Osteoblast (primary cell): ENCODE measurements at regions not wholly inside any gene's neighbourhood (a gene's known extent, or its start where the extent isn't known, plus 50 kb on each side); places are given as distances from the start of the nearest gene placed in this dataset.

ENCODE experiments used
- DNase-seq: peaks from one replicate; pipeline ENCODE4 v3.0.0; 2011; ENCODE audit warnings: low spot score, mixed read lengths; ENCODE audit not compliant: insufficient read length; ENCODE audit errors: missing footprints
- H2AFZ ChIP-seq: 2 replicates; pipeline ENCODE4 v1.6.0; 2011; ENCODE audit warnings: mild to moderate bottlenecking, low read length
- H3K27ac ChIP-seq: 2 replicates; pipeline ENCODE4 v1.5.1; 2011; ENCODE audit warnings: mild to moderate bottlenecking, low read depth, low read length, moderate library complexity
- H3K27me3 ChIP-seq: 2 replicates; pipeline ENCODE4 v1.6.0; 2012; ENCODE audit warnings: mild to moderate bottlenecking, control low read depth, inconsistent platforms, low read length, moderate library complexity; ENCODE audit not compliant: insufficient read depth
- H3K36me3 ChIP-seq: 2 replicates; pipeline ENCODE4 v1.5.1; 2011; ENCODE audit warnings: mild to moderate bottlenecking, low read length, control low read depth, moderate library complexity; ENCODE audit not compliant: insufficient read depth
- H3K4me1 ChIP-seq: 2 replicates; pipeline ENCODE4 v1.5.1; 2011; ENCODE audit warnings: mild to moderate bottlenecking, low read length, control low read depth, moderate library complexity; ENCODE audit not compliant: insufficient read depth
- H3K4me2 ChIP-seq: 2 replicates; pipeline ENCODE4 v1.6.0; 2011; ENCODE audit warnings: mild to moderate bottlenecking, low read length; ENCODE audit not compliant: insufficient read depth
- H3K4me3 ChIP-seq: fragments of 200-600 bp; sonication (generic); 3 replicates; pipeline ENCODE4 v1.5.1; 2012; ENCODE audit warnings: mild to moderate bottlenecking, low read length, inconsistent platforms; ENCODE audit not compliant: insufficient read depth
- H3K79me2 ChIP-seq: 2 replicates; pipeline ENCODE4 v1.6.0; 2012; ENCODE audit warnings: mild to moderate bottlenecking, low read length, control low read depth, inconsistent platforms; ENCODE audit not compliant: insufficient read depth
- H3K9me3 ChIP-seq: 2 replicates; pipeline ENCODE4 v1.5.1; 2011; ENCODE audit warnings: low read depth, low read length, control low read depth
- H4K20me1 ChIP-seq: 2 replicates; pipeline ENCODE4 v1.6.0; 2012; ENCODE audit warnings: mild to moderate bottlenecking, low read length, control low read depth; ENCODE audit not compliant: insufficient read depth
- TF ChIP-seq, protein P1 (sequence below): IDR thresholded peaks from 2 replicates; pipeline ENCODE4 v1.5.1; 2011; ENCODE audit warnings: mild to moderate bottlenecking, low read depth, low read length, moderate library complexity; ENCODE audit errors: extremely low read depth

DNA sequence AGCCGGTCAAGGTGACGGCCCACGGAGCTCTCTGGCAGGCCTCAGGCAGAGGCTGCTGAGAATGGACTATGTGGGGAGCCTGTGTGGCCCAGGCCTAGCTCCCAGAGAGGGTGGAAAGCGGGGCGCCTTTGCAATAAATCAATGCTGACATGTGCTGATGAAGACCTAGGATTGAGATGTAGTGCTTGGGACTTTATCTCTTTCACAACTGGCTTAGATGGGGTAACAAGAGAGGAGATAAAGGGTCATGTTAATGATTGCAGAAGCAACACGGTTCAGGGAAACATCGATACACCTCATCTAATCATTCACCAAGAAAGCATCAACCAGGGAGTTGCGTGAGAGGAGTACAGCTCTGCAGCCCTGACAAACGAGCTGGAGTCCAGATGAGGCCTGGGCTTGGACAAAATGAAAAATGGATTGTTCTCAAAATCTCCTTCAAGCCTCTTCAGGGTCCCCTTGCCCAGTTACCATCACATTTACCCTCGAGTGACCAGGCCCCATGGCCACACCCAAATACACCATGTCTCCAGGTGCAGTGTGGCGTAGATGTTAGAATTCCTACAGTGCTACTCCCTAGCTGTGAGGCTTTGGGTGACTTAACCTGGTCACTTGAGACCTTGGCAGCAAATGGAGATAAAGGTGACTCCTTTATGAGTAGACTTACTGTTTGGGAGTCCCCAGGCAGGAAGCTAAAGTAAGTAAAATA, 146.4 kb upstream of the LIPC start:
- no peaks in the 10 kb centered on the region for H3K4me1 ChIP-seq
- TF ChIP-seq, protein P1, sequence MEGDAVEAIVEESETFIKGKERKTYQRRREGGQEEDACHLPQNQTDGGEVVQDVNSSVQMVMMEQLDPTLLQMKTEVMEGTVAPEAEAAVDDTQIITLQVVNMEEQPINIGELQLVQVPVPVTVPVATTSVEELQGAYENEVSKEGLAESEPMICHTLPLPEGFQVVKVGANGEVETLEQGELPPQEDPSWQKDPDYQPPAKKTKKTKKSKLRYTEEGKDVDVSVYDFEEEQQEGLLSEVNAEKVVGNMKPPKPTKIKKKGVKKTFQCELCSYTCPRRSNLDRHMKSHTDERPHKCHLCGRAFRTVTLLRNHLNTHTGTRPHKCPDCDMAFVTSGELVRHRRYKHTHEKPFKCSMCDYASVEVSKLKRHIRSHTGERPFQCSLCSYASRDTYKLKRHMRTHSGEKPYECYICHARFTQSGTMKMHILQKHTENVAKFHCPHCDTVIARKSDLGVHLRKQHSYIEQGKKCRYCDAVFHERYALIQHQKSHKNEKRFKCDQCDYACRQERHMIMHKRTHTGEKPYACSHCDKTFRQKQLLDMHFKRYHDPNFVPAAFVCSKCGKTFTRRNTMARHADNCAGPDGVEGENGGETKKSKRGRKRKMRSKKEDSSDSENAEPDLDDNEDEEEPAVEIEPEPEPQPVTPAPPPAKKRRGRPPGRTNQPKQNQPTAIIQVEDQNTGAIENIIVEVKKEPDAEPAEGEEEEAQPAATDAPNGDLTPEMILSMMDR = no peak
- H3K4me3 ChIP-seq = no peak overlapping the region
- peaks cover 9% of the 10 kb centered on the region for H3K27me3 ChIP-seq
- no peak overlapping the region for H3K4me2 ChIP-seq
- H4K20me1 ChIP-seq = no peaks in the 10 kb centered on the region
- no peak for DNase-seq
- H2AFZ ChIP-seq = no peak overlapping the region
- no peak overlapping the region for H3K27ac ChIP-seq
- no peaks in the 10 kb centered on the region for H3K9me3 ChIP-seq
- H3K36me3 ChIP-seq = no peaks in the 10 kb centered on the region
- H3K79me2 ChIP-seq = no peaks in the 10 kb centered on the region

DNA sequence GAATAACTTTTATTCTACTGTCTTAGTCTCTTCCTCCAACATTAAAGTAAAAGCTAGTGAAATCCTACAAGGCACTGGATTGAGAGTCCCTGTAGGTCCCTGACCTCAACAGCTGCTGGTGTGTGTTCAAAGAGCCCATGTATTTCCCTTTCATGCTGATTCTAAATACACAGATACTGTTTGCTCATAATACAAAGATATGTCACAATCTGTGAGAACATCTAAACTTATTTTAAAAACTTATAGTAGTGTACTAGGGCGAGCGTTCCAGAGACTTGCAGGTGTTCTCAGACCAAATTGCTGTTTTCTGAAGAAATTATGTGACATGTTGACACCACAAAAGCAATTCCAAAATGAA, 145.9 kb upstream of the LIPC start:
- H3K27ac ChIP-seq = no peak overlapping the region
- no peaks in the 10 kb centered on the region for H3K36me3 ChIP-seq
- peaks cover 7% of the 10 kb centered on the region for H3K27me3 ChIP-seq
- no peaks in the 10 kb centered on the region for H3K9me3 ChIP-seq
- H3K79me2 ChIP-seq = no peaks in the 10 kb centered on the region
- H2AFZ ChIP-seq = no peak overlapping the region
- no peak for DNase-seq
- H4K20me1 ChIP-seq = no peaks in the 10 kb centered on the region
- H3K4me2 ChIP-seq = no peak overlapping the region
- no peaks in the 10 kb centered on the region for H3K4me1 ChIP-seq
- H3K4me3 ChIP-seq = no peak overlapping the region
- TF ChIP-seq, protein P1 = no peak

DNA sequence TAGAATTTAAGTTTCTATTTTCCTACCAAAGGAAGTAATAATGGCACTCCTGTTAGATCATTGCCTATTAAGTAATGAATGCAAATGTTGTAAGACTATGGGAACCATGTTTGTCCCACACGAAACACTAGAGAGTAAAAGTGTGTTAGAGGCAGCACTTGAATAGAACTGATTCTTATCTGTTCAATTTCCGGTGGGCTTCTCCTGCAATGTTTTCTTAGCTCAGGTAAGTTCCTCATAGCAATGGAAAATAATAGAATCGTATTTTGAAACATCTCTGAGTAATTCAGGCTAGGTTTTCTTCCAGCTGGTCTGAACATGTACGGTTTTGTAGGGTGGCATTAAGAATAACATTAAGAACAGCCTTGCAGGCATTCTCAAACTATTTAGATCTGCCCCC, 145.3 kb upstream of the LIPC start:
- Histone ChIP-seq H3K9me3 (no peaks in the 10 kb centered on the region), H3K4me2 (no peak overlapping the region), H4K20me1 (no peaks in the 10 kb centered on the region), H3K36me3 (no peaks in the 10 kb centered on the region), H2AFZ (no peak overlapping the region), H3K27ac (no peak overlapping the region), H3K79me2 (no peaks in the 10 kb centered on the region), H3K4me1 (no peaks in the 10 kb centered on the region), H3K4me3 (no peak overlapping the region), H3K27me3 (peaks cover under 1% of the 10 kb centered on the region)
- TF ChIP-seq, protein P1 = no peak
- DNase-seq = no peak

DNA sequence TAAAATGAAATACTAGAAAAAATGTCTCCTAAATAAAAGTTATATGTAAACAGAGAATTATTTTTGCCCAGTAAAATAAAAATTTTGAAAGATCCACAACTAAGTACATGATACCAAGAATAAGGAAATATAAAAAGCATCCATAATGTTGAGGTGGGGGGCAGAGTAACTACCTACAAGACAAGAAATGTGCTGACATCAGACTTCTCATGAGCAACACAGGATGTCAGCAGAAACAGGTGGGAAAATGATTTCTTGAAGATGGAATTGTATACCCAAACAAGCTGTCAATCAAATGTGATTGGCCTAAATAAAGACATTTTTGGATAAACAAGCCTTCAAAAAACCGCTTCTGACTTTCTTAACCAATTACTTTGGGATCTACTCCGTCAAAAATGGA, 143.9 kb upstream of the LIPC start:
- TF ChIP-seq, protein P1 = no peak
- Histone ChIP-seq H3K4me3 (no peak overlapping the region), H4K20me1 (no peaks in the 10 kb centered on the region), H3K79me2 (no peaks in the 10 kb centered on the region), H3K36me3 (no peaks in the 10 kb centered on the region), H3K4me2 (no peak overlapping the region), H3K9me3 (no peaks in the 10 kb centered on the region), H3K4me1 (no peaks in the 10 kb centered on the region), H2AFZ (no peak overlapping the region), H3K27me3 (no peaks in the 10 kb centered on the region), H3K27ac (no peak overlapping the region)
- no peak for DNase-seq
